NCI-H2227 (cell line): ENCODE measurements at regions not wholly inside any gene's neighbourhood (a gene's known extent, or its start where the extent isn't known, plus 50 kb on each side); places are given as distances from the start of the nearest gene placed in this dataset.
A peak's percentile ranks its signal among the peaks of the same experiment; 100 is the strongest.

ENCODE experiments used
- DNase-seq: peaks from one replicate; lab custom pipeline; 2025; ENCODE audit not compliant: unreplicated experiment; lab: John Stamatoyannopoulos, UW

- no peak for DNase-seq
Measured at GRCh38 chr2:59627599-59627998, 925.9 kb downstream of the BCL11A start.

- no peak for DNase-seq
Measured at GRCh38 chr2:59622599-59623308, 930.7 kb downstream of the BCL11A start.

- DNase-seq, result peak; percentile 25
Measured at GRCh38 chr2:59604123-59604522, 949.3 kb downstream of the BCL11A start.

- no peak for DNase-seq
Measured at GRCh38 chr2:59594671-59595222, 958.7 kb downstream of the BCL11A start.

- DNase-seq, result no peak
Measured at GRCh38 chr2:59590798-59591197, 962.7 kb downstream of the BCL11A start.

GRCh38 chr2:59589881-59590280, 963.6 kb downstream of the BCL11A start:
- no peak for DNase-seq

GRCh38 chr2:59588286-59588685, 965.2 kb downstream of the BCL11A start:
- DNase-seq, result no peak

- DNase-seq, result no peak
Measured at GRCh38 chr2:59586176-59586575, 967.3 kb downstream of the BCL11A start.

GRCh38 chr2:59585655-59586054, 967.8 kb downstream of the BCL11A start:
- DNase-seq, result peak; percentile 57

GRCh38 chr2:59584958-59585357, 968.5 kb downstream of the BCL11A start:
- DNase-seq, result peak; percentile 24

- no peak for DNase-seq
Measured at GRCh38 chr2:59583173-59583765, 970.2 kb downstream of the BCL11A start.

GRCh38 chr2:59578349-59578748, 975.1 kb downstream of the BCL11A start:
- no peak for DNase-seq

- no peak for DNase-seq
Measured at GRCh38 chr2:59575191-59575590, 978.3 kb downstream of the BCL11A start.

GRCh38 chr2:59572227-59572626, 981.2 kb downstream of the BCL11A start:
- DNase-seq, result no peak

- no peak for DNase-seq
Measured at GRCh38 chr2:59570818-59571217, 982.6 kb downstream of the BCL11A start.

- DNase-seq, result no peak
Measured at GRCh38 chr2:59569124-59569523, 984.3 kb downstream of the BCL11A start.

- no peak for DNase-seq
Measured at GRCh38 chr2:59568461-59568860, 985.0 kb downstream of the BCL11A start.

GRCh38 chr2:59567151-59567550, 986.3 kb downstream of the BCL11A start:
- DNase-seq, result peak; percentile 80

- DNase-seq, result no peak
Measured at GRCh38 chr2:59566739-59567138, 986.7 kb downstream of the BCL11A start.

GRCh38 chr2:59561281-59561680, 992.2 kb downstream of the BCL11A start:
- DNase-seq, result no peak

GRCh38 chr2:59560769-59561168, 992.7 kb downstream of the BCL11A start:
- no peak for DNase-seq

GRCh38 chr2:59540864-59541263, 1012.6 kb downstream of the BCL11A start:
- DNase-seq, result no peak
